Neural progenitor cell (in vitro differentiated cells): ENCODE measurements at regions not wholly inside any gene's neighbourhood (a gene's known extent, or its start where the extent isn't known, plus 50 kb on each side); places are given as distances from the start of the nearest gene placed in this dataset.

Experiments
- DNase-seq: peaks from one replicate; pipeline ENCODE4 v3.0.0-alpha.2; 2016; ENCODE audit warnings: low spot score
- H2AFZ ChIP-seq: fragments of 200-600 bp; sonication (generic); replicated peaks from 2 replicates; pipeline ENCODE4 v1.6.1; 2016; ENCODE audit warnings: antibody characterized with exemption
- H3F3A ChIP-seq: fragments of 200-600 bp; sonication (generic); 2 replicates; pipeline ENCODE4 v1.6.1; 2016; ENCODE audit warnings: antibody characterized with exemption, low read depth
- H3K27ac ChIP-seq: fragments of 200-600 bp; sonication (generic); 2 replicates; pipeline ENCODE4 v1.5.1; 2016; ENCODE audit warnings: mild to moderate bottlenecking
- H3K27me3 ChIP-seq: fragments of 200-600 bp; sonication (generic); 2 replicates; pipeline ENCODE4 v1.6.1; 2016; ENCODE audit warnings: mild to moderate bottlenecking, moderate library complexity
- H3K36me3 ChIP-seq: fragments of 200-600 bp; sonication (generic); 2 replicates; pipeline ENCODE4 v1.5.1; 2016
- H3K4me1 ChIP-seq: fragments of 200-600 bp; sonication (generic); 2 replicates; pipeline ENCODE4 v1.6.1; 2016; ENCODE audit warnings: mixed run types
- H3K4me2 ChIP-seq: fragments of 200-600 bp; sonication (generic); 2 replicates; pipeline ENCODE4 v1.6.1; 2016
- H3K4me3 ChIP-seq: fragments of 200-600 bp; sonication (generic); 2 replicates; pipeline ENCODE4 v1.5.1; 2016
- H3K79me2 ChIP-seq: fragments of 200-600 bp; sonication (generic); 2 replicates; pipeline ENCODE4 v1.6.1; 2016; ENCODE audit warnings: low read depth
- H3K9ac ChIP-seq: fragments of 200-600 bp; sonication (generic); 2 replicates; pipeline ENCODE4 v1.6.1; 2016
- H3K9me3 ChIP-seq: fragments of 200-600 bp; sonication (generic); 2 replicates; pipeline ENCODE4 v1.5.1; 2016; ENCODE audit warnings: low read depth
- H4K20me1 ChIP-seq: fragments of 200-600 bp; sonication (generic); 2 replicates; pipeline ENCODE4 v1.6.1; 2016; ENCODE audit warnings: low read depth
- H3K27ac Mint-ChIP-seq: 3 replicates; pipeline ENCODE4 v1.8.0; 2021; ENCODE audit warnings: mixed read lengths
- H3K27me3 Mint-ChIP-seq: 2 replicates; pipeline ENCODE4 v1.8.0; 2022; ENCODE audit warnings: low read depth, mild to moderate bottlenecking, inconsistent platforms, moderate library complexity, mixed read lengths; ENCODE audit not compliant: insufficient read depth
- H3K36me3 Mint-ChIP-seq: 3 replicates; pipeline ENCODE4 v1.8.0; 2021; ENCODE audit warnings: mixed read lengths
- H3K4me1 Mint-ChIP-seq: 3 replicates; pipeline ENCODE4 v1.8.0; 2021; ENCODE audit warnings: mixed read lengths
- H3K4me3 Mint-ChIP-seq: 3 replicates; pipeline ENCODE4 v1.8.0; 2021; ENCODE audit warnings: mild to moderate bottlenecking, moderate library complexity, mixed read lengths
- H3K9me3 Mint-ChIP-seq: 3 replicates; pipeline ENCODE4 v1.8.0; 2020; ENCODE audit warnings: mixed read lengths
- CTCF ChIP-seq: fragments of 200-600 bp; sonication (generic); IDR thresholded peaks from 2 replicates; pipeline ENCODE4 v1.5.1; 2017; ENCODE audit warnings: antibody characterized with exemption, mild to moderate bottlenecking
- EZH2 ChIP-seq: fragments of 200-600 bp; sonication (generic); IDR thresholded peaks from 2 replicates; pipeline ENCODE4 v1.6.1; 2017; ENCODE audit warnings: antibody characterized with exemption, mild to moderate bottlenecking, moderate library complexity
- EZH2phosphoT487 ChIP-seq: fragments of 200-600 bp; sonication (generic); IDR thresholded peaks from 2 replicates; pipeline ENCODE4 v1.6.1; 2017; ENCODE audit warnings: antibody characterized with exemption

GRCh38 chr2:19041434-19042041 is 316.9 kb downstream of the OSR1 start:
- Histone ChIP-seq H3K27ac (no peak overlapping the region), H3K4me1 (no peaks in the 10 kb centered on the region), H3K4me3 (no peak overlapping the region), H3K4me2 (no peak overlapping the region), H3K79me2 (no peaks in the 10 kb centered on the region), H2AFZ (no peak overlapping the region), H3K36me3 (no peaks in the 10 kb centered on the region), H3F3A (no peaks in the 10 kb centered on the region), H3K27me3 (no peaks in the 10 kb centered on the region), H4K20me1 (no peaks in the 10 kb centered on the region), H3K9ac (no peak overlapping the region), H3K9me3 (no peaks in the 10 kb centered on the region)
- no peaks in the 10 kb centered on the region for H3K9me3 Mint-ChIP-seq
- H3K27ac Mint-ChIP-seq: no peak overlapping the region
- no peaks in the 10 kb centered on the region for H3K4me1 Mint-ChIP-seq
- TF ChIP-seq CTCF (no peak), EZH2 (no peak), EZH2phosphoT487 (no peak)
- H3K36me3 Mint-ChIP-seq: no peaks in the 10 kb centered on the region
- no peak for DNase-seq
- H3K4me3 Mint-ChIP-seq: no peak overlapping the region
- H3K27me3 Mint-ChIP-seq: no peaks in the 10 kb centered on the region

GRCh38 chr2:19038071-19039015 is 320.1 kb downstream of the OSR1 start:
- Histone ChIP-seq H3K4me3 (no peak overlapping the region), H3K79me2 (no peaks in the 10 kb centered on the region), H4K20me1 (no peaks in the 10 kb centered on the region), H3K9me3 (no peaks in the 10 kb centered on the region), H3K9ac (no peak overlapping the region), H3K4me1 (no peaks in the 10 kb centered on the region), H3F3A (no peaks in the 10 kb centered on the region), H3K27ac (no peak overlapping the region), H3K4me2 (no peak overlapping the region), H2AFZ (no peak overlapping the region), H3K36me3 (no peaks in the 10 kb centered on the region), H3K27me3 (no peaks in the 10 kb centered on the region)
- DNase-seq: no peak
- H3K27ac Mint-ChIP-seq: no peak overlapping the region
- H3K4me3 Mint-ChIP-seq: no peak overlapping the region
- no peaks in the 10 kb centered on the region for H3K36me3 Mint-ChIP-seq
- no peak for TF ChIP-seq EZH2
- TF ChIP-seq CTCF: no peak
- TF ChIP-seq EZH2phosphoT487: no peak
- no peaks in the 10 kb centered on the region for H3K27me3 Mint-ChIP-seq
- no peaks in the 10 kb centered on the region for H3K4me1 Mint-ChIP-seq
- H3K9me3 Mint-ChIP-seq: no peaks in the 10 kb centered on the region

GRCh38 chr2:19036091-19036490 is 322.3 kb downstream of the OSR1 start:
- no peaks in the 10 kb centered on the region for H3K4me1 Mint-ChIP-seq
- H3K4me3 ChIP-seq: no peak overlapping the region
- no peak overlapping the region for H3K27ac Mint-ChIP-seq
- no peaks in the 10 kb centered on the region for H3K4me1 ChIP-seq
- no peak overlapping the region for H3K27ac ChIP-seq
- no peak for DNase-seq
- TF ChIP-seq CTCF (no peak), EZH2 (no peak), EZH2phosphoT487 (no peak)
- no peaks in the 10 kb centered on the region for H3K27me3 Mint-ChIP-seq
- H3K9me3 Mint-ChIP-seq: no peaks in the 10 kb centered on the region
- no peak overlapping the region for H3K4me2 ChIP-seq
- no peak overlapping the region for H3K4me3 Mint-ChIP-seq
- no peaks in the 10 kb centered on the region for H3K9me3 ChIP-seq
- no peaks in the 10 kb centered on the region for H3F3A ChIP-seq
- H4K20me1 ChIP-seq: no peaks in the 10 kb centered on the region
- no peak overlapping the region for H2AFZ ChIP-seq
- no peak overlapping the region for H3K9ac ChIP-seq
- H3K79me2 ChIP-seq: no peaks in the 10 kb centered on the region
- no peaks in the 10 kb centered on the region for H3K27me3 ChIP-seq
- no peaks in the 10 kb centered on the region for H3K36me3 Mint-ChIP-seq
- no peaks in the 10 kb centered on the region for H3K36me3 ChIP-seq
